SK-N-SH (cell line): ENCODE measurements at regions not wholly inside any gene's neighbourhood (a gene's known extent, or its start where the extent isn't known, plus 50 kb on each side); places are given as distances from the start of the nearest gene placed in this dataset.

Experiments
- CTCF ChIA-PET: fragments of 300-600, 350-600 bp; formaldehyde crosslinking; extraction: SDS; loops from one replicate; lab custom pipeline; 2021; lab: Yijun Ruan, JAX
- POLR2A ChIA-PET: fragments of 350-600 bp; sonication (Branson Sonifier 250); formaldehyde crosslinking; extraction: SDS; loops from one replicate; lab custom pipeline; 2020; ENCODE audit warnings: antibody characterized with exemption, inconsistent platforms; lab: Yijun Ruan, JAX
- DNase-seq: peaks from one replicate; pipeline ENCODE4 v3.0.0; 2012
- H2AFZ ChIP-seq: fragments of 200-600 bp; sonication (generic); 2 replicates; pipeline ENCODE4 v1.8.1; 2016; ENCODE audit warnings: antibody characterized with exemption, mild to moderate bottlenecking, low read depth
- H3F3A ChIP-seq: fragments of 200-600 bp; sonication (generic); replicated peaks from 2 replicates; pipeline ENCODE3; 2016; ENCODE audit warnings: antibody characterized with exemption, mild to moderate bottlenecking; ENCODE audit not compliant: insufficient read depth
- H3K27ac ChIP-seq, 2 experiments: fragments of 200-500 bp in 1 of 2; fragments of 200-600 bp in 1 of 2; sonication (Bioruptor generic) in 1 of 2; sonication (generic), shearing (Covaris generic) in 1 of 2; 2 replicates each; pipeline versions ENCODE4 v1.5.1 to v1.6.1; 2014 to 2016; ENCODE audit warnings: low read depth in 2 of 2, inconsistent platforms in 1 of 2, low read length in 1 of 2, mild to moderate bottlenecking in 1 of 2, mixed read lengths in 1 of 2
- H3K27me3 ChIP-seq: fragments of 200-600 bp; sonication (generic), shearing (Covaris generic); 2 replicates; pipeline ENCODE4 v1.6.1; 2016; ENCODE audit warnings: mixed run types; ENCODE audit not compliant: insufficient read depth
- H3K36me3 ChIP-seq, 2 experiments: fragments of 200-500 bp in 1 of 2; fragments of 200-600 bp in 1 of 2; sonication (Bioruptor generic) in 1 of 2; sonication (generic) in 1 of 2; replicated peaks in 1 of 2; 2 replicates each; pipeline versions ENCODE3 to v1.5.1; 2014 to 2016; ENCODE audit warnings: low read length in 1 of 2, mild to moderate bottlenecking in 1 of 2; ENCODE audit not compliant: insufficient read depth in 2 of 2, control insufficient read depth in 1 of 2
- H3K4me1 ChIP-seq, 2 experiments: fragments of 200-500 bp in 1 of 2; fragments of 200-600 bp in 1 of 2; sonication (Bioruptor generic) in 1 of 2; sonication (generic), shearing (Covaris generic) in 1 of 2; 2 replicates each; pipeline versions ENCODE4 v1.5.1 to v1.6.1; 2014 to 2016; ENCODE audit warnings: low read depth in 1 of 2, low read length in 1 of 2, mixed run types in 1 of 2; ENCODE audit not compliant: insufficient read depth in 2 of 2, control insufficient read depth in 1 of 2
- H3K4me2 ChIP-seq: fragments of 200-600 bp; sonication (generic), shearing (Covaris generic); 2 replicates; pipeline ENCODE4 v1.6.1; 2017; ENCODE audit warnings: mixed run types
- H3K4me3 ChIP-seq, 2 experiments: fragments of 200-500 bp in 1 of 2; fragments of 200-600 bp in 1 of 2; sonication (Bioruptor generic) in 1 of 2; sonication (generic), shearing (Covaris generic) in 1 of 2; 2 replicates each; pipeline versions ENCODE4 v1.5.1 to v1.8.1; 2014 to 2016; ENCODE audit warnings: low read depth in 2 of 2, inconsistent platforms in 1 of 2, low read length in 1 of 2, mild to moderate bottlenecking in 1 of 2, mixed read lengths in 1 of 2, moderate library complexity in 1 of 2
- H3K79me2 ChIP-seq: fragments of 200-600 bp; sonication (generic); 2 replicates; pipeline ENCODE4 v1.8.1; 2017; ENCODE audit warnings: mild to moderate bottlenecking; ENCODE audit not compliant: insufficient read depth
- H3K9ac ChIP-seq: fragments of 200-600 bp; sonication (generic); 2 replicates; pipeline ENCODE4 v1.6.1; 2017; ENCODE audit warnings: mixed run types
- H3K9me2 ChIP-seq: fragments of 200-600 bp; sonication (generic); 2 replicates; pipeline ENCODE4 v1.6.1; 2017; ENCODE audit warnings: mixed run types
- H3K9me3 ChIP-seq: fragments of 200-600 bp; sonication (generic); 2 replicates; pipeline ENCODE4 v1.6.1; 2017; ENCODE audit warnings: mixed run types, mild to moderate bottlenecking, moderate library complexity
- H4K20me1 ChIP-seq: fragments of 200-600 bp; sonication (generic); 2 replicates; pipeline ENCODE4 v1.6.1; 2017; ENCODE audit warnings: mild to moderate bottlenecking, mixed run types; ENCODE audit not compliant: insufficient read depth
- EZH2phosphoT487 ChIP-seq: fragments of 200-600 bp; sonication (generic); IDR thresholded peaks from 2 replicates; pipeline ENCODE4 v1.6.1; 2017; ENCODE audit warnings: low read depth, mixed run types, mild to moderate bottlenecking, antibody characterized with exemption, moderate library complexity, borderline replicate concordance
- FOSL2 ChIP-seq: IDR thresholded peaks from 2 replicates; pipeline ENCODE4 v1.4.0; 2012; ENCODE audit warnings: low read depth, mild to moderate bottlenecking, moderate library complexity, borderline replicate concordance
- GATA2 ChIP-seq: sonication (generic); formaldehyde crosslinking; IDR thresholded peaks from 2 replicates; pipeline ENCODE4 v1.5.0; 2020; ENCODE audit warnings: mild to moderate bottlenecking, missing genetic modification reagents
- MEF2A ChIP-seq: IDR thresholded peaks from 2 replicates; pipeline ENCODE4 v1.4.0; 2012; ENCODE audit warnings: low read depth, borderline replicate concordance
- MXI1 ChIP-seq: IDR thresholded peaks from 2 replicates; pipeline ENCODE4 v1.6.1; 2012; ENCODE audit warnings: mild to moderate bottlenecking, low read depth, low read length, improper control_type of control experiment
- NFIC ChIP-seq: IDR thresholded peaks from 2 replicates; pipeline ENCODE4 v1.4.0; 2012; ENCODE audit warnings: borderline replicate concordance
- NRF1 ChIP-seq: IDR thresholded peaks from 2 replicates; pipeline ENCODE4 v1.6.1; 2012; ENCODE audit warnings: low read depth, mild to moderate bottlenecking, low read length
- POLR2AphosphoS5 ChIP-seq: IDR thresholded peaks from 2 replicates; pipeline ENCODE4 v1.6.1; 2012; ENCODE audit warnings: low read depth, low read length
- RFX5 ChIP-seq: IDR thresholded peaks from 2 replicates; pipeline ENCODE4 v1.6.1; 2012; ENCODE audit warnings: mild to moderate bottlenecking, improper control_type of control experiment, low read length
- RXRA ChIP-seq: IDR thresholded peaks from 2 replicates; pipeline ENCODE4 v1.4.0; 2012; ENCODE audit warnings: low read depth, mild to moderate bottlenecking, borderline replicate concordance
- SIN3A ChIP-seq: IDR thresholded peaks from 2 replicates; pipeline ENCODE4 v1.6.1; 2012; ENCODE audit warnings: low read depth, mild to moderate bottlenecking, low read length, moderate library complexity, borderline replicate concordance
- TCF12 ChIP-seq: IDR thresholded peaks from 2 replicates; pipeline ENCODE4 v1.4.0; 2012
- TEAD4 ChIP-seq: IDR thresholded peaks from 2 replicates; pipeline ENCODE4 v1.4.0; 2012; ENCODE audit warnings: mild to moderate bottlenecking, borderline replicate concordance; ENCODE audit not compliant: insufficient read depth
- WGBS: methylation state at CpG from one replicate; pipeline ENCODE4 v1.1.6; 2017; ENCODE audit warnings: low lambda C conversion rate; 5-methylcytosine and 5-hydroxymethylcytosine counted together
- TF ChIP-seq, protein P1 (sequence below): IDR thresholded peaks from 2 replicates; pipeline ENCODE4 v1.4.0; 2012; ENCODE audit warnings: low read depth, borderline replicate concordance
- TF ChIP-seq, protein P2 (sequence below): IDR thresholded peaks from 2 replicates; pipeline ENCODE4 v1.4.0; 2012; ENCODE audit warnings: low read depth
- TF ChIP-seq, protein P3 (sequence below): IDR thresholded peaks from 2 replicates; pipeline ENCODE4 v1.4.0; 2012; ENCODE audit warnings: low read depth, borderline replicate concordance
- TF ChIP-seq, protein P4 (sequence below): IDR thresholded peaks from 2 replicates; pipeline ENCODE4 v1.6.1; 2012; ENCODE audit warnings: mild to moderate bottlenecking, low read depth, low read length, moderate library complexity

- DNase-seq = no peak
- no peaks in the 10 kb centered on the region for H3K79me2 ChIP-seq
- CTCF ChIA-PET = no interaction called here
These were observed 492.0 kb upstream of the CNTNAP2 start for GRCh38 chr7:145624618-145625017.

More at GRCh38 chr7:145624618-145625017, 492.0 kb upstream of the CNTNAP2 start:
- no peaks in the 10 kb centered on the region for H4K20me1 ChIP-seq
- H3K9me3 ChIP-seq = peaks cover 15% of the 10 kb centered on the region; the same call in 1 of the 2 replicates
- no peaks in the 10 kb centered on the region for H3F3A ChIP-seq
- H2AFZ ChIP-seq = no peak overlapping the region
- 0% methylated on average over 1 of the region's 1 CpG for WGBS
- no peaks in the 10 kb centered on the region for H3K27me3 ChIP-seq
- H3K4me2 ChIP-seq = no peak overlapping the region
- no peaks in the 10 kb centered on the region for H3K36me3 ChIP-seq
- no peaks in the 10 kb centered on the region; a peak in 1 of 4 replicates for H3K4me1 ChIP-seq
- no peak overlapping the region for H3K9ac ChIP-seq
- H3K4me3 ChIP-seq = no peak overlapping the region
- POLR2A ChIA-PET = no interaction called here
- TF ChIP-seq SIN3A (no peak), TCF12 (no peak), RFX5 (no peak), TEAD4 (no peak), EZH2phosphoT487 (no peak), RXRA (no peak), GATA2 (no peak), NFIC (no peak), MXI1 (no peak), MEF2A (no peak), POLR2AphosphoS5 (no peak), FOSL2 (no peak), NRF1 (no peak)
- TF ChIP-seq, protein P1, sequence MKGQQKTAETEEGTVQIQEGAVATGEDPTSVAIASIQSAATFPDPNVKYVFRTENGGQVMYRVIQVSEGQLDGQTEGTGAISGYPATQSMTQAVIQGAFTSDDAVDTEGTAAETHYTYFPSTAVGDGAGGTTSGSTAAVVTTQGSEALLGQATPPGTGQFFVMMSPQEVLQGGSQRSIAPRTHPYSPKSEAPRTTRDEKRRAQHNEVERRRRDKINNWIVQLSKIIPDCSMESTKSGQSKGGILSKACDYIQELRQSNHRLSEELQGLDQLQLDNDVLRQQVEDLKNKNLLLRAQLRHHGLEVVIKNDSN = no peak
- TF ChIP-seq, protein P2, sequence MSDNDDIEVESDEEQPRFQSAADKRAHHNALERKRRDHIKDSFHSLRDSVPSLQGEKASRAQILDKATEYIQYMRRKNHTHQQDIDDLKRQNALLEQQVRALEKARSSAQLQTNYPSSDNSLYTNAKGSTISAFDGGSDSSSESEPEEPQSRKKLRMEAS = no peak
- TF ChIP-seq, protein P3, sequence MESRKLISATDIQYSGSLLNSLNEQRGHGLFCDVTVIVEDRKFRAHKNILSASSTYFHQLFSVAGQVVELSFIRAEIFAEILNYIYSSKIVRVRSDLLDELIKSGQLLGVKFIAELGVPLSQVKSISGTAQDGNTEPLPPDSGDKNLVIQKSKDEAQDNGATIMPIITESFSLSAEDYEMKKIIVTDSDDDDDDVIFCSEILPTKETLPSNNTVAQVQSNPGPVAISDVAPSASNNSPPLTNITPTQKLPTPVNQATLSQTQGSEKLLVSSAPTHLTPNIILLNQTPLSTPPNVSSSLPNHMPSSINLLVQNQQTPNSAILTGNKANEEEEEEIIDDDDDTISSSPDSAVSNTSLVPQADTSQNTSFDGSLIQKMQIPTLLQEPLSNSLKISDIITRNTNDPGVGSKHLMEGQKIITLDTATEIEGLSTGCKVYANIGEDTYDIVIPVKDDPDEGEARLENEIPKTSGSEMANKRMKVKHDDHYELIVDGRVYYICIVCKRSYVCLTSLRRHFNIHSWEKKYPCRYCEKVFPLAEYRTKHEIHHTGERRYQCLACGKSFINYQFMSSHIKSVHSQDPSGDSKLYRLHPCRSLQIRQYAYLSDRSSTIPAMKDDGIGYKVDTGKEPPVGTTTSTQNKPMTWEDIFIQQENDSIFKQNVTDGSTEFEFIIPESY = no peak
- TF ChIP-seq, protein P4, sequence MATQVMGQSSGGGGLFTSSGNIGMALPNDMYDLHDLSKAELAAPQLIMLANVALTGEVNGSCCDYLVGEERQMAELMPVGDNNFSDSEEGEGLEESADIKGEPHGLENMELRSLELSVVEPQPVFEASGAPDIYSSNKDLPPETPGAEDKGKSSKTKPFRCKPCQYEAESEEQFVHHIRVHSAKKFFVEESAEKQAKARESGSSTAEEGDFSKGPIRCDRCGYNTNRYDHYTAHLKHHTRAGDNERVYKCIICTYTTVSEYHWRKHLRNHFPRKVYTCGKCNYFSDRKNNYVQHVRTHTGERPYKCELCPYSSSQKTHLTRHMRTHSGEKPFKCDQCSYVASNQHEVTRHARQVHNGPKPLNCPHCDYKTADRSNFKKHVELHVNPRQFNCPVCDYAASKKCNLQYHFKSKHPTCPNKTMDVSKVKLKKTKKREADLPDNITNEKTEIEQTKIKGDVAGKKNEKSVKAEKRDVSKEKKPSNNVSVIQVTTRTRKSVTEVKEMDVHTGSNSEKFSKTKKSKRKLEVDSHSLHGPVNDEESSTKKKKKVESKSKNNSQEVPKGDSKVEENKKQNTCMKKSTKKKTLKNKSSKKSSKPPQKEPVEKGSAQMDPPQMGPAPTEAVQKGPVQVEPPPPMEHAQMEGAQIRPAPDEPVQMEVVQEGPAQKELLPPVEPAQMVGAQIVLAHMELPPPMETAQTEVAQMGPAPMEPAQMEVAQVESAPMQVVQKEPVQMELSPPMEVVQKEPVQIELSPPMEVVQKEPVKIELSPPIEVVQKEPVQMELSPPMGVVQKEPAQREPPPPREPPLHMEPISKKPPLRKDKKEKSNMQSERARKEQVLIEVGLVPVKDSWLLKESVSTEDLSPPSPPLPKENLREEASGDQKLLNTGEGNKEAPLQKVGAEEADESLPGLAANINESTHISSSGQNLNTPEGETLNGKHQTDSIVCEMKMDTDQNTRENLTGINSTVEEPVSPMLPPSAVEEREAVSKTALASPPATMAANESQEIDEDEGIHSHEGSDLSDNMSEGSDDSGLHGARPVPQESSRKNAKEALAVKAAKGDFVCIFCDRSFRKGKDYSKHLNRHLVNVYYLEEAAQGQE = no peak
- H3K9me2 ChIP-seq = no peaks in the 10 kb centered on the region; the same call in 1 of the 2 replicates
- H3K27ac ChIP-seq = no peak overlapping the region
